NCI-H748 (cell line): ENCODE measurements at regions not wholly inside any gene's neighbourhood (a gene's known extent, or its start where the extent isn't known, plus 50 kb on each side); places are given as distances from the start of the nearest gene placed in this dataset.
A peak's percentile ranks its signal among the peaks of the same experiment; 100 is the strongest.

Experiments
- DNase-seq: peaks from one replicate; lab custom pipeline; 2025; ENCODE audit not compliant: unreplicated experiment; lab: John Stamatoyannopoulos, UW

- no peak for DNase-seq
These were observed 160.2 kb downstream of the SERPINI1 start for GRCh38 chr3:167895684-167896083.

- DNase-seq: no peak
These were observed 159.7 kb downstream of the SERPINI1 start for GRCh38 chr3:167895178-167895577.

GRCh38 chr3:167892205-167892604 is 156.7 kb downstream of the SERPINI1 start:
- DNase-seq: no peak

- DNase-seq: no peak
These were observed 151.6 kb downstream of the SERPINI1 start for GRCh38 chr3:167887096-167887495.

- no peak for DNase-seq
These were observed 151.2 kb downstream of the SERPINI1 start for GRCh38 chr3:167886690-167887089.

GRCh38 chr3:167885277-167885676 is 149.8 kb downstream of the SERPINI1 start:
- no peak for DNase-seq

GRCh38 chr3:167884481-167884880 is 149.0 kb downstream of the SERPINI1 start:
- DNase-seq: no peak

GRCh38 chr3:167883452-167883851 is 147.9 kb downstream of the SERPINI1 start:
- DNase-seq: no peak

GRCh38 chr3:167882057-167882667 is 146.6 kb downstream of the SERPINI1 start:
- DNase-seq: peak; percentile 54

- no peak for DNase-seq
These were observed 144.7 kb downstream of the SERPINI1 start for GRCh38 chr3:167880183-167880582.

- no peak for DNase-seq
These were observed 141.2 kb downstream of the SERPINI1 start for GRCh38 chr3:167876620-167877281.
